Sigmoid colon (tissue), 4 donors: ENCODE measurements at regions not wholly inside any gene's neighbourhood (a gene's known extent, or its start where the extent isn't known, plus 50 kb on each side); places are given as distances from the start of the nearest gene placed in this dataset.

Experiments used
- EP300 ChIP-seq, 4 donors: sonication (generic); formaldehyde crosslinking; IDR thresholded peaks; one replicate each; pipeline ENCODE4 v1.6.1; 2017; ENCODE audit warnings: antibody characterized with exemption in 4 of 4
- POLR2A ChIP-seq, 2 donors: fragments of 450-650 bp; IDR thresholded peaks; one replicate each; pipeline ENCODE4 v1.6.1; 2016; ENCODE audit warnings: antibody characterized with exemption in 2 of 2, mild to moderate bottlenecking in 2 of 2, moderate library complexity in 2 of 2
- TF ChIP-seq, protein P1 (sequence below), 4 experiments: fragments of 450-650 bp in 3 of 4; fragments of 200-600 bp in 1 of 4; IDR thresholded peaks; one replicate each; pipeline ENCODE4 v1.5.1; 2016 to 2019; ENCODE audit warnings: antibody characterized with exemption in 4 of 4, mild to moderate bottlenecking in 3 of 4, moderate library complexity in 2 of 4

- TF ChIP-seq, protein P1, sequence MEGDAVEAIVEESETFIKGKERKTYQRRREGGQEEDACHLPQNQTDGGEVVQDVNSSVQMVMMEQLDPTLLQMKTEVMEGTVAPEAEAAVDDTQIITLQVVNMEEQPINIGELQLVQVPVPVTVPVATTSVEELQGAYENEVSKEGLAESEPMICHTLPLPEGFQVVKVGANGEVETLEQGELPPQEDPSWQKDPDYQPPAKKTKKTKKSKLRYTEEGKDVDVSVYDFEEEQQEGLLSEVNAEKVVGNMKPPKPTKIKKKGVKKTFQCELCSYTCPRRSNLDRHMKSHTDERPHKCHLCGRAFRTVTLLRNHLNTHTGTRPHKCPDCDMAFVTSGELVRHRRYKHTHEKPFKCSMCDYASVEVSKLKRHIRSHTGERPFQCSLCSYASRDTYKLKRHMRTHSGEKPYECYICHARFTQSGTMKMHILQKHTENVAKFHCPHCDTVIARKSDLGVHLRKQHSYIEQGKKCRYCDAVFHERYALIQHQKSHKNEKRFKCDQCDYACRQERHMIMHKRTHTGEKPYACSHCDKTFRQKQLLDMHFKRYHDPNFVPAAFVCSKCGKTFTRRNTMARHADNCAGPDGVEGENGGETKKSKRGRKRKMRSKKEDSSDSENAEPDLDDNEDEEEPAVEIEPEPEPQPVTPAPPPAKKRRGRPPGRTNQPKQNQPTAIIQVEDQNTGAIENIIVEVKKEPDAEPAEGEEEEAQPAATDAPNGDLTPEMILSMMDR (IDR thresholded peaks at IDR 0.05), result no peak
- TF ChIP-seq POLR2A (IDR thresholded peaks at IDR 0.05), result no peak
- TF ChIP-seq EP300 (IDR thresholded peaks at IDR 0.05), result no peak
Observed at GRCh38 chr17:72369366-72369765, 248.5 kb downstream of the SOX9 start.
